GM23248 (cell line): ENCODE measurements at regions not wholly inside any gene's neighbourhood (a gene's known extent, or its start where the extent isn't known, plus 50 kb on each side); places are given as distances from the start of the nearest gene placed in this dataset.

Source experiments
- DNase-seq: peaks from one replicate; pipeline ENCODE4 v3.0.0-alpha.2; 2015
- H2AFZ ChIP-seq: fragments of 200-600 bp; sonication (generic); 2 replicates; pipeline ENCODE4 v1.6.1; 2016; ENCODE audit warnings: antibody characterized with exemption
- H3F3A ChIP-seq: fragments of 200-600 bp; sonication (generic); 2 replicates; pipeline ENCODE4 v1.6.1; 2016; ENCODE audit warnings: mild to moderate bottlenecking, antibody characterized with exemption, mixed run types; ENCODE audit not compliant: insufficient read depth
- H3K27ac ChIP-seq: fragments of 200-600 bp; sonication (generic); 2 replicates; pipeline ENCODE4 v1.5.1; 2016; ENCODE audit warnings: mild to moderate bottlenecking
- H3K27me3 ChIP-seq: fragments of 200-600 bp; sonication (generic); replicated peaks from 2 replicates; pipeline ENCODE4 v1.6.1; 2016; ENCODE audit warnings: mild to moderate bottlenecking; ENCODE audit not compliant: insufficient read depth
- H3K36me3 ChIP-seq: fragments of 200-600 bp; sonication (generic); 2 replicates; pipeline ENCODE4 v1.6.1; 2016; ENCODE audit warnings: low read depth, mild to moderate bottlenecking
- H3K4me1 ChIP-seq: fragments of 200-600 bp; sonication (generic); 2 replicates; pipeline ENCODE4 v1.6.1; 2016; ENCODE audit warnings: mild to moderate bottlenecking; ENCODE audit not compliant: insufficient read depth
- H3K4me2 ChIP-seq: fragments of 200-600 bp; sonication (generic); one replicate; pipeline ENCODE4 v1.6.1; 2016; ENCODE audit warnings: mild to moderate bottlenecking; ENCODE audit not compliant: unreplicated experiment
- H3K4me3 ChIP-seq: fragments of 200-600 bp; sonication (generic); 2 replicates; pipeline ENCODE4 v1.5.1; 2016; ENCODE audit warnings: mild to moderate bottlenecking
- H3K79me2 ChIP-seq: fragments of 200-600 bp; sonication (generic); 2 replicates; pipeline ENCODE4 v1.6.1; 2016; ENCODE audit warnings: mild to moderate bottlenecking; ENCODE audit not compliant: insufficient read depth
- H3K9ac ChIP-seq: fragments of 200-600 bp; sonication (generic); 2 replicates; pipeline ENCODE4 v1.6.1; 2016; ENCODE audit warnings: mild to moderate bottlenecking
- H3K9me2 ChIP-seq: fragments of 200-600 bp; sonication (generic); 2 replicates; pipeline ENCODE4 v1.6.1; 2016; ENCODE audit warnings: mixed run types, mild to moderate bottlenecking, moderate library complexity; ENCODE audit not compliant: insufficient read depth
- H3K9me3 ChIP-seq: fragments of 200-600 bp; sonication (generic); one replicate; pipeline ENCODE4 v1.6.1; 2017; ENCODE audit warnings: low read depth
- H4K20me1 ChIP-seq: fragments of 200-600 bp; sonication (generic); 2 replicates; pipeline ENCODE4 v1.6.0; 2016; ENCODE audit not compliant: insufficient read depth
- EZH2 ChIP-seq: fragments of 200-600 bp; sonication (generic); IDR thresholded peaks from 2 replicates; pipeline ENCODE4 v1.6.1; 2018; ENCODE audit warnings: antibody characterized with exemption, mild to moderate bottlenecking; ENCODE audit not compliant: insufficient read depth, poor library complexity, severe bottlenecking
- EZH2phosphoT487 ChIP-seq: fragments of 200-600 bp; sonication (generic); IDR thresholded peaks from 2 replicates; pipeline ENCODE4 v1.6.1; 2018; ENCODE audit warnings: antibody characterized with exemption, moderate library complexity, mild to moderate bottlenecking, low read depth; ENCODE audit not compliant: insufficient read depth
- WGBS, 2 experiments: methylation state at CpG; one replicate each; pipeline ENCODE4 v1.1.6; 2015 to 2017; ENCODE audit warnings: low lambda C conversion rate in 2 of 2, low coverage in 1 of 2; ENCODE audit errors: missing lambda C conversion rate in 2 of 2; 5-methylcytosine and 5-hydroxymethylcytosine counted together
- in situ Hi-C: fragments of 300-500 bp; cut with MboI; formaldehyde crosslinking; loops from 2 replicates; pipeline ENCODE4 v1.15.0; 2020

DNA sequence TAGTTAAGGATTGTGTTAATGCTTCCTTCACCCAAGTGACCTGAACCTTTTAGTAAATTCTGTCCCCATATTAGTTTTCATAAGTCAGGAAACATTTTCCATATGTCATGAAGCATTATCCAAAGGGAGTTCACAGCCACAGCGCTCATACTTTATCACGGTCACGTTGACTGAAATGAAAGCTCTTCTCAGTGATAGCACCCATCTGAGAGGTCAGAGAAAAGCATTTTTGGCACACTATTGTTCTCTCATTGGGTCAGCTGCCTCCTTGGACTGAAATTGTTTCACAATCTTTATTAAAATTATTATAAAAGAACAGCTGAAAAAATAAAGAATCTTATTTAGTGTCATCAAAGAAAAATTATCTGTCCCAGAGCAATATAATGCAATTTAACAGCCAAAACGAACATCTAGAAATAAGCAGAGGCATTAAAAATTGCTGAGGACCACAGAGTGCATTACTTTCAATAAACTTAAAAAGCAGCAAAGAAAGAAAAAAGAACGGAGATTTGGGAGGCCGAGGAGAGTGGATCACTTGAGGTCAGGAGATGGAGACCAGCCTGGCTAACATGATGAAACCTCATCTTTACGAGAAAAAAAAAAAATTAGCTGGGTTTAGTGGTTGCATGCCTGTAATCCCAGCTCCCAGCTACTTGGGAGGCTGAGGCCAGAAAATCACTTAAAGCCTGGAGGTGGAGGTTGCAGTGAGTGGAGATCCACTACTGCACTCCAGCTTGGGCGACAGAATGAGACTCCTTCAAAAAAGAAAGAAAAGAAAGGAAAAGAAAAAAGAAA, 680.8 kb upstream of the FAM241A start:
- 0 out of 2 replicates have a peak overlapping the region, but pooled peaks have one; percentile 47 for H2AFZ ChIP-seq
- no peaks in the 10 kb centered on the region for H4K20me1 ChIP-seq
- TF ChIP-seq EZH2, result no peak
- TF ChIP-seq EZH2phosphoT487, result no peak
- H3K27me3 ChIP-seq, result no peaks in the 10 kb centered on the region
- H3F3A ChIP-seq, result no peaks in the 10 kb centered on the region; the same call in 1 of the 2 replicates
- no peaks in the 10 kb centered on the region for H3K9me2 ChIP-seq
- no peak overlapping the region for H3K27ac ChIP-seq
- no peak overlapping the region for H3K4me2 ChIP-seq
- no peaks in the 10 kb centered on the region for H3K79me2 ChIP-seq
- H3K9me3 ChIP-seq, result no peaks in the 10 kb centered on the region
- 73 to 78% methylated on average over 8 of the region's 8 CpGs for WGBS, 2 experiments
- DNase-seq, result no peak
- H3K4me3 ChIP-seq, result no peak overlapping the region
- H3K4me1 ChIP-seq, result no peaks in the 10 kb centered on the region
- H3K9ac ChIP-seq, result no peak overlapping the region
- in situ Hi-C loops, result no loop called here
- no peaks in the 10 kb centered on the region; the same call in 1 of the 2 replicates for H3K36me3 ChIP-seq

DNA sequence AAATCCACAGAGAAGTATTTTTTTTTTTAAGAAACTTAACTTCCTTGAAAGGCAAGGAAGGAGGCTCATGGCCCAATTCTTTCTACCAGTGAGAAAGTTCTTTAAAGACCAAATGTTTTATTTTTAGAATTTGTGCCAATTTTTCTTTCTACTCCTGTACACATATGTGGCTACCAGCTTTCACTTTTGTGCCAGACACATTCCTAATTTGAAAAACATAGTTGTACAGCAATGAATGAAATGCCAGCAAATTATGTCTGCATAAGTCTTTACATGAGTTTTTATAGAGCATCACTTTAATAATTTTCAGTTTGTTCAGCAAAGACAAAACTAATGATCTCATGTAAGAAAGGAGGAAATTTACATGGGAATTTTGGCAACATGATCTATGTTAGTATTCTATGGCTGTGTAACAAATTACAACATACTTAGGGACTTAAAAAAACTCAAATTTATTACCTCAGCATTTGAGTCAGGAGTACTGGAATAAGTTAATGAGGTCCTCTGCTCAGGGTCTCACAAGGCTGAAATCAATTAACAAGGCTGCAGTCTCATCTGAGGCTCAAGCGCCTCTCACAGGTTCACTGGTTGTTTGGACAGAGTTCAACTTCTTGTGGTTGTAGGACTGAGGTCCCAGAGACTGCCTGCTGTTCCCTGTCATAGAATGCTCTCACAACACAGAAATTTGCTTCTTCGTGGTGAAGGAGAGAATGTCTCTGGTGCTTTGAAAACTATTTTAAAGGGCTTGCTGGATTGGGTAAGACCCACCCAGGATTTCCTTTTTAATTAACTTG, 678.2 kb upstream of the FAM241A start:
- no peaks in the 10 kb centered on the region for H4K20me1 ChIP-seq
- DNase-seq, result no peak
- 30 to 45% methylated on average over 2 of the region's 2 CpGs for WGBS, 2 experiments
- H3K27ac ChIP-seq, result no peak overlapping the region
- H3K9me2 ChIP-seq, result no peaks in the 10 kb centered on the region
- no peak overlapping the region for H3K4me2 ChIP-seq
- no peaks in the 10 kb centered on the region for H3K9me3 ChIP-seq
- in situ Hi-C loops, result no loop called here
- no peak overlapping the region for H3K9ac ChIP-seq
- no peaks in the 10 kb centered on the region; the same call in 1 of the 2 replicates for H3F3A ChIP-seq
- no peak overlapping the region for H3K4me3 ChIP-seq
- no peaks in the 10 kb centered on the region; the same call in 1 of the 2 replicates for H3K36me3 ChIP-seq
- no peak overlapping the region for H2AFZ ChIP-seq
- no peaks in the 10 kb centered on the region for H3K27me3 ChIP-seq
- H3K4me1 ChIP-seq, result no peaks in the 10 kb centered on the region
- no peak for TF ChIP-seq EZH2
- no peak for TF ChIP-seq EZH2phosphoT487
- no peaks in the 10 kb centered on the region for H3K79me2 ChIP-seq

DNA sequence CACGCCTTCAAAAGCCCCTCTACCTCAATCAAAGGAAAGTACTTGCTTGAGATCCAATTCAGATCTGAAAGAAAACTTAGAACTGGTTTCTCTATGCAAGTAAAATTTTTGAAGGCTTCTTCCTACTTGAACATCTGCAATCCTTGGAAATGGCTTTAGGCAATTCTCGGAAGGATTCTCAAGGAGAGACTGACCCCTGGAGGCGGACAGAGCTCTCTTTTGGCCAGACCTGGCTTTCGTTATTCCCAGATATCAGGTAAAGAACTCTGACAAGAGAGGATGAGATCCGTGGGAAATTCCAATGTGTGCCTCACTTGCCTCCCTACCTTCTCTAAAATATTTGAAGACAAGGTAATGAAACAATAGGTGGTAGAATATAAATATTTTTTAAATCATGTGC, 670.3 kb upstream of the FAM241A start:
- WGBS, 2 experiments, result 42 to 48% methylated on average over 5 of the region's 5 CpGs
- H3K27ac ChIP-seq, result no peak overlapping the region
- no peaks in the 10 kb centered on the region for H3K79me2 ChIP-seq
- H3K4me2 ChIP-seq, result no peak overlapping the region
- no peak overlapping the region for H3K9ac ChIP-seq
- H3K9me3 ChIP-seq, result no peaks in the 10 kb centered on the region
- H3F3A ChIP-seq, result no peaks in the 10 kb centered on the region
- peak; percentile 55 for DNase-seq
- TF ChIP-seq EZH2 (no peak), EZH2phosphoT487 (no peak)
- H3K4me3 ChIP-seq, result no peak overlapping the region
- H3K9me2 ChIP-seq, result no peaks in the 10 kb centered on the region; the same call in 1 of the 2 replicates
- no peaks in the 10 kb centered on the region for H3K36me3 ChIP-seq
- H2AFZ ChIP-seq, result peak overlapping the region; percentile 32
- no peaks in the 10 kb centered on the region for H3K27me3 ChIP-seq
- in situ Hi-C loops, result no loop called here
- no peaks in the 10 kb centered on the region for H4K20me1 ChIP-seq
- 0 out of 2 replicates have a peak, but pooled peaks cover 8% of the 10 kb centered on the region for H3K4me1 ChIP-seq

DNA sequence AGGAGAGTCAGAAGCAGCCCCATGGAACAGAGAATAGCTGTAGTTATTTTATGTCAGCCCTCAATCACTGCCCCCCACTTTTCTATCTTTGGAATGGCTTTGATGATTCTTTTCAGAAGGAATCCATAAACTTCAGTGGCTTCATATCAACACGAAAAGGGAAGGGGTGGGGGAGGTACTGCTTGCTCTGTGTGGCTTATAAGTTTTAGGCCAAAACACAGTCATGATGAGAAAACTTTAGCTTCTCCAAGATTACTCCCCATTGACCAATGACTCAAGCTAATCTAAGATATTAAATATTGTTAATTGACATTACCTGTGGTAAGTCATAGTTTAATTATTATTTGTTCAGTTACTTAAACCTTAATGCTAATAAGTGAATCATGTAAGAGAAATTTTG, 669.6 kb upstream of the FAM241A start:
- peaks cover 13% of the 10 kb centered on the region; the same call in 1 of the 2 replicates for H3K4me1 ChIP-seq
- 7 to 20% methylated on average over 1 of the region's 1 CpG for WGBS, 2 experiments
- H3K36me3 ChIP-seq, result no peaks in the 10 kb centered on the region
- H3K9me3 ChIP-seq, result no peaks in the 10 kb centered on the region
- in situ Hi-C loops, result no loop called here
- no peaks in the 10 kb centered on the region for H4K20me1 ChIP-seq
- no peaks in the 10 kb centered on the region for H3F3A ChIP-seq
- peak overlapping the region; percentile 43; the same call in 1 of the 2 replicates for H2AFZ ChIP-seq
- H3K4me3 ChIP-seq, result no peak overlapping the region
- H3K4me2 ChIP-seq, result no peak overlapping the region
- H3K79me2 ChIP-seq, result no peaks in the 10 kb centered on the region
- H3K27ac ChIP-seq, result no peak overlapping the region
- DNase-seq, result peak; percentile 21
- no peak for TF ChIP-seq EZH2
- no peak for TF ChIP-seq EZH2phosphoT487
- no peaks in the 10 kb centered on the region; the same call in 1 of the 2 replicates for H3K9me2 ChIP-seq
- no peak overlapping the region for H3K9ac ChIP-seq
- H3K27me3 ChIP-seq, result no peaks in the 10 kb centered on the region
